HG02840 (cell line): ENCODE measurements at regions not wholly inside any gene's neighbourhood (a gene's known extent, or its start where the extent isn't known, plus 50 kb on each side); places are given as distances from the start of the nearest gene placed in this dataset.

Source experiments
- ATAC-seq: cut with Tn5 transposase; IDR thresholded peaks from one replicate; pipeline ENCODE4 v1.9.1; 2021; ENCODE audit warnings: mild to moderate bottlenecking, moderate library complexity, moderate number of reproducible peaks; ENCODE audit not compliant: unreplicated experiment, low FRiP score

GRCh38 chr12:126554625-126555024, 1489.4 kb downstream of the AACS start:
- no peak for ATAC-seq

GRCh38 chr12:126557659-126558058, 1492.4 kb downstream of the AACS start:
- no peak for ATAC-seq

- ATAC-seq: no peak
Measured at GRCh38 chr12:126558219-126558618, 1493.0 kb downstream of the AACS start.

GRCh38 chr12:126558810-126559209, 1493.6 kb downstream of the AACS start:
- ATAC-seq: no peak

- no peak for ATAC-seq
Measured at GRCh38 chr12:126567016-126567415, 1501.8 kb downstream of the AACS start.

GRCh38 chr12:126569706-126570105, 1504.5 kb downstream of the AACS start:
- no peak for ATAC-seq

GRCh38 chr12:126570566-126570965, 1505.3 kb downstream of the AACS start:
- ATAC-seq: no peak

- no peak for ATAC-seq
Measured at GRCh38 chr12:126572170-126572569, 1506.9 kb downstream of the AACS start.

GRCh38 chr12:126581655-126582054, 1516.4 kb downstream of the AACS start:
- no peak for ATAC-seq

GRCh38 chr12:126582231-126582630, 1517.0 kb downstream of the AACS start:
- no peak for ATAC-seq

GRCh38 chr12:126588586-126589249, 1523.5 kb downstream of the AACS start:
- no peak for ATAC-seq

GRCh38 chr12:126591533-126591932, 1526.3 kb downstream of the AACS start:
- ATAC-seq: no peak

- no peak for ATAC-seq
Measured at GRCh38 chr12:126601184-126602170, 1536.2 kb downstream of the AACS start.

- ATAC-seq: no peak
Measured at GRCh38 chr12:126602612-126603011, 1537.4 kb downstream of the AACS start.

GRCh38 chr12:126607157-126607556, 1541.9 kb downstream of the AACS start:
- ATAC-seq: no peak

- no peak for ATAC-seq
Measured at GRCh38 chr12:126607867-126608266, 1542.6 kb downstream of the AACS start.

- ATAC-seq: no peak
Measured at GRCh38 chr12:126608607-126609175, 1543.5 kb downstream of the AACS start.

GRCh38 chr12:126616441-126616840, 1551.2 kb downstream of the AACS start:
- ATAC-seq: no peak

- ATAC-seq: no peak
Measured at GRCh38 chr12:126617312-126617711, 1552.1 kb downstream of the AACS start.

GRCh38 chr12:126627596-126627995, 1562.4 kb downstream of the AACS start:
- no peak for ATAC-seq

- ATAC-seq: no peak
Measured at GRCh38 chr12:126636821-126637220, 1571.6 kb downstream of the AACS start.
